Activated CD8-positive, alpha-beta memory T cell treated with anti-CD3 and anti-CD28 coated beads, Interleukin-2, amount 50 U/mL, for 1 hour (primary cell): ENCODE measurements at regions not wholly inside any gene's neighbourhood (a gene's known extent, or its start where the extent isn't known, plus 50 kb on each side); places are given as distances from the start of the nearest gene placed in this dataset.
A peak's percentile ranks its signal among the peaks of the same experiment; 100 is the strongest.

Experiments
- DNase-seq: peaks from one replicate; pipeline ENCODE4 v3.0.0-alpha.2; 2020; ENCODE audit errors: extremely low read depth

GRCh38 chr18:38941711-38942561, 1376.3 kb upstream of the CELF4 start:
- DNase-seq = no peak

GRCh38 chr18:38940863-38941531, 1375.4 kb upstream of the CELF4 start:
- peak; percentile 4 for DNase-seq

GRCh38 chr18:38940475-38940862, 1374.9 kb upstream of the CELF4 start:
- DNase-seq = no peak

- no peak for DNase-seq
These were observed 1368.4 kb upstream of the CELF4 start for GRCh38 chr18:38933910-38934510.

GRCh38 chr18:38933322-38933721, 1367.7 kb upstream of the CELF4 start:
- DNase-seq = no peak

GRCh38 chr18:38932752-38933151, 1367.2 kb upstream of the CELF4 start:
- no peak for DNase-seq

- DNase-seq = no peak
These were observed 1366.1 kb upstream of the CELF4 start for GRCh38 chr18:38931754-38932050.

- DNase-seq = no peak
These were observed 1365.5 kb upstream of the CELF4 start for GRCh38 chr18:38930881-38931753.

GRCh38 chr18:38923540-38923939, 1357.9 kb upstream of the CELF4 start:
- no peak for DNase-seq

GRCh38 chr18:38923126-38923525, 1357.5 kb upstream of the CELF4 start:
- DNase-seq = no peak

GRCh38 chr18:38909972-38910371, 1344.4 kb upstream of the CELF4 start:
- DNase-seq = no peak

- no peak for DNase-seq
These were observed 1337.2 kb upstream of the CELF4 start for GRCh38 chr18:38902796-38903195.

- DNase-seq = no peak
These were observed 1334.8 kb upstream of the CELF4 start for GRCh38 chr18:38900445-38900844.

- no peak for DNase-seq
These were observed 1334.4 kb upstream of the CELF4 start for GRCh38 chr18:38900031-38900430.

GRCh38 chr18:38899252-38899651, 1333.7 kb upstream of the CELF4 start:
- DNase-seq = no peak

- no peak for DNase-seq
These were observed 1332.6 kb upstream of the CELF4 start for GRCh38 chr18:38898167-38898566.

- DNase-seq = no peak
These were observed 1330.0 kb upstream of the CELF4 start for GRCh38 chr18:38895560-38895959.

- DNase-seq = no peak
These were observed 1322.0 kb upstream of the CELF4 start for GRCh38 chr18:38887671-38888020.

GRCh38 chr18:38886861-38887670, 1321.5 kb upstream of the CELF4 start:
- DNase-seq = no peak

- no peak for DNase-seq
These were observed 1320.6 kb upstream of the CELF4 start for GRCh38 chr18:38886235-38886634.

- DNase-seq = no peak
These were observed 1318.5 kb upstream of the CELF4 start for GRCh38 chr18:38884050-38884449.
